ENCODE measurements at regions not wholly inside any gene's neighbourhood (a gene's known extent, or its start where the extent isn't known, plus 50 kb on each side); places are given as distances from the start of the nearest gene placed in this dataset.
"Not testable (repeated sequence)": the region's sequence is repeated elsewhere in the genome, so short reads cannot be mapped to it uniquely, and the experiment has no call there.

- Mint-ChIP-seq H3K4me1 (ENCODE audit: low read depth) (no peaks in the 10 kb centered on the region), H3K4me3 (no peak overlapping the region), H3K27me3 (peaks cover 5% of the 10 kb centered on the region), H3K9me3 (ENCODE audit: low read depth) (peaks cover 4% of the 10 kb centered on the region), H3K27ac (no peak overlapping the region), H3K36me3 (no peaks in the 10 kb centered on the region)
Observed at GRCh38 chr2:225781145-225781544, 381.6 kb downstream of the NYAP2 start.

GRCh38 chr2:225779829-225780228 lies 380.3 kb downstream of the NYAP2 start:
- Mint-ChIP-seq H3K9me3 (ENCODE audit: low read depth) (peaks cover 4% of the 10 kb centered on the region), H3K27ac (no peak overlapping the region), H3K36me3 (no peaks in the 10 kb centered on the region)

GRCh38 chr2:225773148-225773547 lies 373.6 kb downstream of the NYAP2 start:
- Mint-ChIP-seq H3K27me3 (no peaks in the 10 kb centered on the region), H3K4me3 (no peak overlapping the region), H3K4me1 (ENCODE audit: low read depth) (no peaks in the 10 kb centered on the region), H3K36me3 (no peaks in the 10 kb centered on the region), H3K27ac (no peak overlapping the region), H3K9me3 (ENCODE audit: low read depth) (no peaks in the 10 kb centered on the region)

More at GRCh38 chr2:225779829-225780228, 380.3 kb downstream of the NYAP2 start:
- Mint-ChIP-seq H3K27me3 (peaks cover 4% of the 10 kb centered on the region), H3K4me3 (no peak overlapping the region), H3K4me1 (ENCODE audit: low read depth) (no peaks in the 10 kb centered on the region)

GRCh38 chr2:225771701-225772100 lies 372.2 kb downstream of the NYAP2 start:
- Mint-ChIP-seq H3K4me1 (ENCODE audit: low read depth) (no peaks in the 10 kb centered on the region), H3K27me3 (peaks cover 2% of the 10 kb centered on the region), H3K9me3 (ENCODE audit: low read depth) (no peaks in the 10 kb centered on the region), H3K4me3 (no peak overlapping the region), H3K36me3 (no peaks in the 10 kb centered on the region), H3K27ac (no peak overlapping the region)

- Mint-ChIP-seq H3K27ac (no peak overlapping the region), H3K4me3 (no peak overlapping the region), H3K4me1 (ENCODE audit: low read depth) (no peaks in the 10 kb centered on the region), H3K27me3 (peaks cover 2% of the 10 kb centered on the region), H3K9me3 (ENCODE audit: low read depth) (no peaks in the 10 kb centered on the region), H3K36me3 (no peaks in the 10 kb centered on the region)
Observed at GRCh38 chr2:225768741-225769140, 369.2 kb downstream of the NYAP2 start.

- Mint-ChIP-seq H3K27ac (no peak overlapping the region), H3K4me1 (ENCODE audit: low read depth) (no peaks in the 10 kb centered on the region), H3K36me3 (no peaks in the 10 kb centered on the region), H3K9me3 (ENCODE audit: low read depth) (no peaks in the 10 kb centered on the region), H3K4me3 (no peak overlapping the region), H3K27me3 (peaks cover 2% of the 10 kb centered on the region)
Observed at GRCh38 chr2:225766431-225766830, 366.9 kb downstream of the NYAP2 start.

- H3K4me3 Mint-ChIP-seq = no peak overlapping the region
- peaks cover 2% of the 10 kb centered on the region for H3K27me3 Mint-ChIP-seq
- H3K9me3 Mint-ChIP-seq (ENCODE audit: low read depth) = no peaks in the 10 kb centered on the region
- H3K4me1 Mint-ChIP-seq (ENCODE audit: low read depth) = no peaks in the 10 kb centered on the region
- H3K27ac Mint-ChIP-seq = no peak overlapping the region
- H3K36me3 Mint-ChIP-seq = no peaks in the 10 kb centered on the region
Observed at GRCh38 chr2:225765820-225766219, 366.3 kb downstream of the NYAP2 start.

- no peaks in the 10 kb centered on the region for H3K4me1 Mint-ChIP-seq (ENCODE audit: low read depth)
- H3K9me3 Mint-ChIP-seq (ENCODE audit: low read depth) = no peaks in the 10 kb centered on the region
- no peaks in the 10 kb centered on the region for H3K36me3 Mint-ChIP-seq
- H3K27ac Mint-ChIP-seq = no peak overlapping the region
- peaks cover 2% of the 10 kb centered on the region for H3K27me3 Mint-ChIP-seq
- no peak overlapping the region for H3K4me3 Mint-ChIP-seq
Observed at GRCh38 chr2:225764346-225764745, 364.8 kb downstream of the NYAP2 start.

GRCh38 chr2:225763711-225764110 lies 364.2 kb downstream of the NYAP2 start:
- Mint-ChIP-seq H3K9me3 (ENCODE audit: low read depth) (no peaks in the 10 kb centered on the region), H3K27me3 (peaks cover 2% of the 10 kb centered on the region), H3K36me3 (no peaks in the 10 kb centered on the region), H3K4me3 (no peak overlapping the region), H3K27ac (no peak overlapping the region), H3K4me1 (ENCODE audit: low read depth) (no peaks in the 10 kb centered on the region)

GRCh38 chr2:225761396-225761795 lies 361.9 kb downstream of the NYAP2 start:
- Mint-ChIP-seq H3K36me3 (no peaks in the 10 kb centered on the region), H3K27ac (no peak overlapping the region), H3K27me3 (no peaks in the 10 kb centered on the region), H3K9me3 (ENCODE audit: low read depth) (no peaks in the 10 kb centered on the region), H3K4me1 (ENCODE audit: low read depth) (no peaks in the 10 kb centered on the region), H3K4me3 (no peak overlapping the region)

- no peak overlapping the region for H3K4me3 Mint-ChIP-seq
- H3K36me3 Mint-ChIP-seq = no peaks in the 10 kb centered on the region
- no peaks in the 10 kb centered on the region for H3K27me3 Mint-ChIP-seq
- no peaks in the 10 kb centered on the region for H3K4me1 Mint-ChIP-seq (ENCODE audit: low read depth)
- H3K27ac Mint-ChIP-seq = no peak overlapping the region
- H3K9me3 Mint-ChIP-seq (ENCODE audit: low read depth) = no peaks in the 10 kb centered on the region
Observed at GRCh38 chr2:225757248-225757647, 357.7 kb downstream of the NYAP2 start.

GRCh38 chr2:225756198-225756597 lies 356.7 kb downstream of the NYAP2 start:
- H3K4me1 Mint-ChIP-seq (ENCODE audit: low read depth) = no peaks in the 10 kb centered on the region
- H3K4me3 Mint-ChIP-seq = no peak overlapping the region
- no peaks in the 10 kb centered on the region for H3K36me3 Mint-ChIP-seq
- peaks cover 1% of the 10 kb centered on the region for H3K27me3 Mint-ChIP-seq
- H3K27ac Mint-ChIP-seq = no peak overlapping the region
- H3K9me3 Mint-ChIP-seq (ENCODE audit: low read depth) = no peaks in the 10 kb centered on the region

- Mint-ChIP-seq H3K27me3 (peaks cover 1% of the 10 kb centered on the region), H3K36me3 (no peaks in the 10 kb centered on the region), H3K4me1 (ENCODE audit: low read depth) (no peaks in the 10 kb centered on the region), H3K9me3 (ENCODE audit: low read depth) (peaks cover 6% of the 10 kb centered on the region), H3K4me3 (no peak overlapping the region), H3K27ac (no peak overlapping the region)
Observed at GRCh38 chr2:225748609-225749008, 349.1 kb downstream of the NYAP2 start.

GRCh38 chr2:225743996-225744395 lies 344.5 kb downstream of the NYAP2 start:
- not testable (repeated sequence) for H3K4me3 Mint-ChIP-seq; H3K9me3 Mint-ChIP-seq (ENCODE audit: low read depth); H3K27me3 Mint-ChIP-seq; H3K4me1 Mint-ChIP-seq (ENCODE audit: low read depth); H3K27ac Mint-ChIP-seq; H3K36me3 Mint-ChIP-seq

- no peak overlapping the region for H3K4me3 Mint-ChIP-seq
- H3K27me3 Mint-ChIP-seq = peaks cover 1% of the 10 kb centered on the region
- peaks cover 6% of the 10 kb centered on the region for H3K9me3 Mint-ChIP-seq (ENCODE audit: low read depth)
- H3K36me3 Mint-ChIP-seq = no peaks in the 10 kb centered on the region
- H3K27ac Mint-ChIP-seq = no peak overlapping the region
- H3K4me1 Mint-ChIP-seq (ENCODE audit: low read depth) = no peaks in the 10 kb centered on the region
Observed at GRCh38 chr2:225742487-225742886, 343.0 kb downstream of the NYAP2 start.

- Mint-ChIP-seq H3K4me1 (ENCODE audit: low read depth) (no peaks in the 10 kb centered on the region), H3K36me3 (no peaks in the 10 kb centered on the region), H3K27ac (no peak overlapping the region)
Observed at GRCh38 chr2:225740086-225740485, 340.6 kb downstream of the NYAP2 start.

More at GRCh38 chr2:225740086-225740485, 340.6 kb downstream of the NYAP2 start:
- Mint-ChIP-seq H3K9me3 (ENCODE audit: low read depth) (no peaks in the 10 kb centered on the region), H3K27me3 (peaks cover 1% of the 10 kb centered on the region), H3K4me3 (no peak overlapping the region)

All from activated naive CD8-positive, alpha-beta T cell (primary cell).